Activated B cell treated with CpG ODN at 0.5 μM for 24 hours (primary cell): ENCODE measurements at regions not wholly inside any gene's neighbourhood (a gene's known extent, or its start where the extent isn't known, plus 50 kb on each side); places are given as distances from the start of the nearest gene placed in this dataset.

Source experiments
- ATAC-seq: fragments of 200-7000 bp; cut with Tn5 transposase; one replicate; pipeline ENCODE4 v1.10.0; 2021; ENCODE audit warnings: low read depth, mild to moderate bottlenecking, moderate library complexity
- CTCF ChIA-PET: fragments of 350-600 bp; sonication (Branson Sonifier 250); formaldehyde crosslinking; loops from one replicate; lab custom pipeline; 2021; ENCODE audit warnings: antibody characterized with exemption; lab: Charles Lee
- POLR2A ChIA-PET: fragments of 350-600 bp; sonication (Branson Sonifier 250); formaldehyde crosslinking; loops from one replicate; lab custom pipeline; 2021; ENCODE audit warnings: antibody characterized with exemption; lab: Charles Lee
- DNase-seq: peaks from one replicate; pipeline ENCODE4 v3.0.0; 2022
- H3K27ac Mint-ChIP-seq: one replicate; pipeline ENCODE4 v1.8.0; 2020; ENCODE audit warnings: mixed read lengths
- H3K27me3 Mint-ChIP-seq: one replicate; pipeline ENCODE4 v1.8.0; 2021; ENCODE audit warnings: mixed read lengths
- H3K36me3 Mint-ChIP-seq: one replicate; pipeline ENCODE4 v1.8.0; 2021; ENCODE audit warnings: low read depth, mixed read lengths
- H3K4me1 Mint-ChIP-seq: one replicate; pipeline ENCODE4 v1.8.0; 2021; ENCODE audit warnings: mixed read lengths
- H3K4me3 Mint-ChIP-seq: one replicate; pipeline ENCODE4 v1.8.0; 2020; ENCODE audit warnings: mild to moderate bottlenecking, mixed read lengths
- H3K9me3 Mint-ChIP-seq: one replicate; pipeline ENCODE4 v1.8.0; 2020; ENCODE audit warnings: mixed read lengths
- intact Hi-C: fragments of 100-400 bp; cut with micrococcal nuclease; formaldehyde crosslinking; loops from one replicate; pipeline ENCODE4 v1.15.1; 2024
- TF ChIP-seq, protein P1 (sequence below): fragments of 200-600 bp; IDR thresholded peaks from one replicate; pipeline ENCODE4 v1.8.0; 2022; ENCODE audit warnings: antibody characterized with exemption, mild to moderate bottlenecking

DNA sequence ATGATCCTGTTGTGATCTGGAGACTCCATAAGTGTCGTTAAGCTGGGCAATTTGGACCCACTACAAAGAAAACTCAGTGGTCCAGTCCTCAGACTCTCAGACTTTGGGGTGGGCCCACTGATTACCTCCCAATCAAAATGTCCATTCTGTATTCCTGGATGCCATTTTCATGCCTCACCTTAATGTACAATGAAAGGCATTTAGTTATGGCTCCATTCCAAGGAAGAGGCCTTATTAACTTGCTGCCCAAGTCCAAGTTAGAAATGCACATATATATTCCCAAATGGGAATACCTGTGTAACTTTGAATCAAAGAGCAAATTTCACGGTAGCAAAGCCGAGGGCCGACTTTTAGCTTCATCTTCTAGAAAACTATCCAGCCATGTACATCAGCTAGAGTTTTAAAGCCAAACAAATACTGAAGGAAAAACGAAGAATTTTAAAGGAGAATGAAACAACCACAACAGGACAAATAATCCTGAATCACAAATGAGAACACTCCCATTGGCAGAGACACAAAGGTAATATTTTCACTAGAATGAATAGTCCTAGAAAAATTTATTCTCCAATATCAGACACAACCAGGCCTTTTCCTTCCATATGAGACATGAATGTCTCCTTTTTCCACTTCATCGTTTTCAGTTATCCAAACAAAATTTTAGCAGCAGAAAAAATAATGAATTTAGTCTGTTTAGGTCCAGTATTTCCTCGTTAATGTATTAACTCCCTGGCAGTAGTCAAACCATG, 63.7 kb upstream of the HHIP start:
- no peak for ATAC-seq
- no peaks in the 10 kb centered on the region for H3K27me3 Mint-ChIP-seq
- H3K4me3 Mint-ChIP-seq: no peak overlapping the region
- TF ChIP-seq, protein P1, sequence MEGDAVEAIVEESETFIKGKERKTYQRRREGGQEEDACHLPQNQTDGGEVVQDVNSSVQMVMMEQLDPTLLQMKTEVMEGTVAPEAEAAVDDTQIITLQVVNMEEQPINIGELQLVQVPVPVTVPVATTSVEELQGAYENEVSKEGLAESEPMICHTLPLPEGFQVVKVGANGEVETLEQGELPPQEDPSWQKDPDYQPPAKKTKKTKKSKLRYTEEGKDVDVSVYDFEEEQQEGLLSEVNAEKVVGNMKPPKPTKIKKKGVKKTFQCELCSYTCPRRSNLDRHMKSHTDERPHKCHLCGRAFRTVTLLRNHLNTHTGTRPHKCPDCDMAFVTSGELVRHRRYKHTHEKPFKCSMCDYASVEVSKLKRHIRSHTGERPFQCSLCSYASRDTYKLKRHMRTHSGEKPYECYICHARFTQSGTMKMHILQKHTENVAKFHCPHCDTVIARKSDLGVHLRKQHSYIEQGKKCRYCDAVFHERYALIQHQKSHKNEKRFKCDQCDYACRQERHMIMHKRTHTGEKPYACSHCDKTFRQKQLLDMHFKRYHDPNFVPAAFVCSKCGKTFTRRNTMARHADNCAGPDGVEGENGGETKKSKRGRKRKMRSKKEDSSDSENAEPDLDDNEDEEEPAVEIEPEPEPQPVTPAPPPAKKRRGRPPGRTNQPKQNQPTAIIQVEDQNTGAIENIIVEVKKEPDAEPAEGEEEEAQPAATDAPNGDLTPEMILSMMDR: no peak
- H3K9me3 Mint-ChIP-seq: peaks cover under 1% of the 10 kb centered on the region
- POLR2A ChIA-PET: no interaction called here
- intact Hi-C loops: no loop called here
- no peaks in the 10 kb centered on the region for H3K4me1 Mint-ChIP-seq
- H3K27ac Mint-ChIP-seq: no peak overlapping the region
- no peaks in the 10 kb centered on the region for H3K36me3 Mint-ChIP-seq
- DNase-seq: no peak
- CTCF ChIA-PET: no interaction called here

GRCh38 chr4:144582975-144583374, 63.0 kb upstream of the HHIP start:
- no peaks in the 10 kb centered on the region for H3K27me3 Mint-ChIP-seq
- H3K36me3 Mint-ChIP-seq: no peaks in the 10 kb centered on the region
- H3K9me3 Mint-ChIP-seq: peaks cover 6% of the 10 kb centered on the region
- ATAC-seq: no peak
- H3K27ac Mint-ChIP-seq: no peak overlapping the region
- TF ChIP-seq, protein P1: no peak
- intact Hi-C loops: no loop called here
- no peak overlapping the region for H3K4me3 Mint-ChIP-seq
- CTCF ChIA-PET: no interaction called here
- DNase-seq: no peak
- POLR2A ChIA-PET: no interaction called here
- no peaks in the 10 kb centered on the region for H3K4me1 Mint-ChIP-seq

DNA sequence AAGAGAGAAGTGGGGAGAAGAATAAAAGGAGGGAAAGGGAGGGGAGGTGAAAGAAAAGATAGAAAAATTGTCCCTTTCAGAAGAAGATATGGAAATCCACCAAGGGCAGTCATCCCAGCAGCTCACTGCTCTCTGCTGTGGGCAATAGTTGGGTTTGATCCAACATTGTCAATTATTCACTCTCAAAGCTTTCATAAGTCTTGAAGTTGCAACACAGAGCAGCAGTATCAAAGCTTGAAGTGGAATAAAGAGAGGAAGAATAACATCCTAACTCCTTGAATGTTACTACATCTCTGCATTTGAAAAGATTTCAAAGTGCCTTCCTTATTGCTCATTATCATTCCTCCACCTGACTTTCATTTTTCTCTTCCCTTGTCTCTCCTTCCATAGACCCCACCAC, 62.3 kb upstream of the HHIP start:
- H3K27ac Mint-ChIP-seq: no peak overlapping the region
- CTCF ChIA-PET: no interaction called here

GRCh38 chr4:144584428-144584827, 61.5 kb upstream of the HHIP start:
- Mint-ChIP-seq H3K27me3 (no peaks in the 10 kb centered on the region), H3K9me3 (peaks cover 6% of the 10 kb centered on the region), H3K27ac (no peak overlapping the region), H3K4me3 (no peak overlapping the region), H3K4me1 (no peaks in the 10 kb centered on the region), H3K36me3 (no peaks in the 10 kb centered on the region)
- CTCF ChIA-PET: no interaction called here
- ATAC-seq (no peak), DNase-seq (no peak)
- intact Hi-C loops: no loop called here
- POLR2A ChIA-PET: no interaction called here
- TF ChIP-seq, protein P1: no peak

More for the DNA sequence above, 62.3 kb upstream of the HHIP start:
- TF ChIP-seq, protein P1: no peak
- POLR2A ChIA-PET: no interaction called here
- Mint-ChIP-seq H3K36me3 (no peaks in the 10 kb centered on the region), H3K27me3 (no peaks in the 10 kb centered on the region), H3K4me1 (no peaks in the 10 kb centered on the region), H3K9me3 (peaks cover 6% of the 10 kb centered on the region), H3K4me3 (no peak overlapping the region)
- intact Hi-C loops: no loop called here
- DNase-seq: no peak
- ATAC-seq: no peak

GRCh38 chr4:144589512-144589911, 56.4 kb upstream of the HHIP start:
- H3K36me3 Mint-ChIP-seq: no peaks in the 10 kb centered on the region
- TF ChIP-seq, protein P1: no peak
- ATAC-seq (no peak), DNase-seq (no peak)
- intact Hi-C loops: no loop called here
- no peak overlapping the region for H3K4me3 Mint-ChIP-seq
- H3K4me1 Mint-ChIP-seq: no peaks in the 10 kb centered on the region
- CTCF ChIA-PET: no interaction called here
- POLR2A ChIA-PET: no interaction called here
- H3K27me3 Mint-ChIP-seq: no peaks in the 10 kb centered on the region
- no peak overlapping the region for H3K27ac Mint-ChIP-seq
- H3K9me3 Mint-ChIP-seq: peaks cover 6% of the 10 kb centered on the region
